ENCODE measurements at regions not wholly inside any gene's neighbourhood (a gene's known extent, or its start where the extent isn't known, plus 50 kb on each side); places are given as distances from the start of the nearest gene placed in this dataset.

DNA sequence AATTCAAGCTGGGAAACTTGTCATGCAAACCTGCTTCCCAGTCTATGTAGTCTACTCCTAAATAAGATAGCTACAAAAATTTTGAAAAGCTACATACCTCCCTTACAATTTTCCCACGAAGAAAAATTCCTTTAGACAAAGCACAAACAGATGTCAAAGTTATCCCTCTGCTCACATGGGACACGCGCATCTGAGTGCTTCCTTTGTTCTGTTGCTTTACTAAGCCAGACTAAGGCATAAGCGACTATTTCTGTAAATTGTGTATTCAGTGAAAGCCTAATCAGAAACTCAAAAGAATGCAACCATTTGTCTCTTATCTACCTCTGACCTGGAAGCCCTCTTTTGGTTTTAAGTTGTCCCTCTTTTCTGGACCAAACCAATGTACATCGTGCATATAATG is 583.7 kb upstream of the B3GAT1 start:
- TF ChIP-seq, protein P1, sequence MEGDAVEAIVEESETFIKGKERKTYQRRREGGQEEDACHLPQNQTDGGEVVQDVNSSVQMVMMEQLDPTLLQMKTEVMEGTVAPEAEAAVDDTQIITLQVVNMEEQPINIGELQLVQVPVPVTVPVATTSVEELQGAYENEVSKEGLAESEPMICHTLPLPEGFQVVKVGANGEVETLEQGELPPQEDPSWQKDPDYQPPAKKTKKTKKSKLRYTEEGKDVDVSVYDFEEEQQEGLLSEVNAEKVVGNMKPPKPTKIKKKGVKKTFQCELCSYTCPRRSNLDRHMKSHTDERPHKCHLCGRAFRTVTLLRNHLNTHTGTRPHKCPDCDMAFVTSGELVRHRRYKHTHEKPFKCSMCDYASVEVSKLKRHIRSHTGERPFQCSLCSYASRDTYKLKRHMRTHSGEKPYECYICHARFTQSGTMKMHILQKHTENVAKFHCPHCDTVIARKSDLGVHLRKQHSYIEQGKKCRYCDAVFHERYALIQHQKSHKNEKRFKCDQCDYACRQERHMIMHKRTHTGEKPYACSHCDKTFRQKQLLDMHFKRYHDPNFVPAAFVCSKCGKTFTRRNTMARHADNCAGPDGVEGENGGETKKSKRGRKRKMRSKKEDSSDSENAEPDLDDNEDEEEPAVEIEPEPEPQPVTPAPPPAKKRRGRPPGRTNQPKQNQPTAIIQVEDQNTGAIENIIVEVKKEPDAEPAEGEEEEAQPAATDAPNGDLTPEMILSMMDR (IDR thresholded peaks at IDR 0.05), result no peak
- TF ChIP-seq POLR2A (IDR thresholded peaks at IDR 0.05) (no peak), POLR2AphosphoS5 (IDR thresholded peaks at IDR 0.05; ENCODE audit: insufficient read depth in 1 of 2, low read depth in 1 of 2) (no peak)
